ENCODE measurements at regions not wholly inside any gene's neighbourhood (a gene's known extent, or its start where the extent isn't known, plus 50 kb on each side); places are given as distances from the start of the nearest gene placed in this dataset.

- Histone ChIP-seq H3K27me3 (ENCODE audit: control insufficient read depth, extremely low read depth, insufficient read depth, low read length) (peaks cover 25% of the 10 kb centered on the region), H3K4me2 (ENCODE audit: control insufficient read depth, extremely low read depth, insufficient read depth, low read depth, low read length) (no peak overlapping the region), H3K27ac (ENCODE audit: control insufficient read depth, insufficient read depth, low read length) (no peak overlapping the region), H3K9me1 (ENCODE audit: control insufficient read depth, extremely low read depth, insufficient read depth, low read length) (no peaks in the 10 kb centered on the region), H2AFZ (ENCODE audit: control insufficient read depth, low read length) (no peak overlapping the region), H3K4me3 (ENCODE audit: control insufficient read depth in 2 of 3, extremely low read depth in 1 of 3, insufficient read depth in 2 of 3, low read depth in 1 of 3, low read length in 3 of 3) (no peak overlapping the region), H3K9me3 (ENCODE audit: control insufficient read depth, low read depth, low read length) (no peaks in the 10 kb centered on the region), H3K79me2 (ENCODE audit: control insufficient read depth, insufficient read depth, low read length) (no peaks in the 10 kb centered on the region), H3K36me3 (ENCODE audit: control insufficient read depth in 2 of 2, extremely low read depth in 1 of 2, insufficient read depth in 2 of 2, low read length in 2 of 2) (no peaks in the 10 kb centered on the region), H3K4me1 (ENCODE audit: control insufficient read depth, extremely low read depth, insufficient read depth, low read length) (no peaks in the 10 kb centered on the region), H3K9ac (ENCODE audit: control insufficient read depth, extremely low read depth, insufficient read depth, low read length) (no peak overlapping the region), H4K20me1 (ENCODE audit: control insufficient read depth, extremely low read depth, insufficient read depth, low read length) (no peaks in the 10 kb centered on the region)
- FAIRE-seq, result no peak
- no peak for DNase-seq (ENCODE audit: low read depth, low spot score)
- dilution Hi-C loops (cut with MboI; ENCODE audit: extremely low pct_ligation_motif_present, low sequenced_read_pairs), result no loop called here
- TF ChIP-seq CTCF (optimal IDR thresholded peaks at IDR 0.05 in 1 of 3, IDR thresholded peaks at IDR 0.05 in 1 of 3, conservative IDR thresholded peaks at IDR 0.05 in 1 of 3; ENCODE audit: extremely low read depth in 1 of 3, insufficient read depth in 2 of 3, low read length in 3 of 3) (no peak), EZH2 (IDR thresholded peaks at IDR 0.05; ENCODE audit: low read length) (no peak)
Observed at GRCh38 chr12:67501362-67501761, 147.2 kb upstream of the DYRK2 start.

- Histone ChIP-seq H4K20me1 (ENCODE audit: control insufficient read depth, extremely low read depth, insufficient read depth, low read length) (no peaks in the 10 kb centered on the region), H3K9me3 (ENCODE audit: control insufficient read depth, low read depth, low read length) (no peaks in the 10 kb centered on the region), H3K4me2 (ENCODE audit: control insufficient read depth, extremely low read depth, insufficient read depth, low read depth, low read length) (no peak overlapping the region), H3K27me3 (ENCODE audit: control insufficient read depth, extremely low read depth, insufficient read depth, low read length) (peaks cover 17% of the 10 kb centered on the region), H3K27ac (ENCODE audit: control insufficient read depth, insufficient read depth, low read length) (no peak overlapping the region), H3K4me3 (ENCODE audit: control insufficient read depth in 2 of 3, extremely low read depth in 1 of 3, insufficient read depth in 2 of 3, low read depth in 1 of 3, low read length in 3 of 3) (no peak overlapping the region), H3K9ac (ENCODE audit: control insufficient read depth, extremely low read depth, insufficient read depth, low read length) (no peak overlapping the region), H3K36me3 (ENCODE audit: control insufficient read depth in 2 of 2, extremely low read depth in 1 of 2, insufficient read depth in 2 of 2, low read length in 2 of 2) (no peaks in the 10 kb centered on the region), H2AFZ (ENCODE audit: control insufficient read depth, low read length) (no peak overlapping the region), H3K79me2 (ENCODE audit: control insufficient read depth, insufficient read depth, low read length) (no peaks in the 10 kb centered on the region), H3K4me1 (ENCODE audit: control insufficient read depth, extremely low read depth, insufficient read depth, low read length) (no peaks in the 10 kb centered on the region), H3K9me1 (ENCODE audit: control insufficient read depth, extremely low read depth, insufficient read depth, low read length) (no peaks in the 10 kb centered on the region)
- TF ChIP-seq EZH2 (IDR thresholded peaks at IDR 0.05; ENCODE audit: low read length) (no peak), CTCF (optimal IDR thresholded peaks at IDR 0.05 in 1 of 3, IDR thresholded peaks at IDR 0.05 in 1 of 3, conservative IDR thresholded peaks at IDR 0.05 in 1 of 3; ENCODE audit: extremely low read depth in 1 of 3, insufficient read depth in 2 of 3, low read length in 3 of 3) (no peak)
- dilution Hi-C loops (cut with MboI; ENCODE audit: extremely low pct_ligation_motif_present, low sequenced_read_pairs), result no loop called here
- DNase-seq (ENCODE audit: low read depth, low spot score) (no peak), FAIRE-seq (no peak)
Observed at GRCh38 chr12:67504026-67504425, 144.5 kb upstream of the DYRK2 start.

Measured in keratinocyte (primary cell).